PFSK-1 (cell line): ENCODE measurements at regions not wholly inside any gene's neighbourhood (a gene's known extent, or its start where the extent isn't known, plus 50 kb on each side); places are given as distances from the start of the nearest gene placed in this dataset.

Source experiments
- FOXP2 ChIP-seq: optimal IDR thresholded peaks from 2 replicates; pipeline ENCODE3; 2011; ENCODE audit warnings: borderline replicate concordance, control low read depth, inconsistent platforms; ENCODE audit not compliant: insufficient read depth; ENCODE audit errors: extremely low read length, extremely low read depth
- POLR2AphosphoS5 ChIP-seq: IDR thresholded peaks from 2 replicates; pipeline ENCODE4 v1.6.1; 2012; ENCODE audit warnings: low read depth, mild to moderate bottlenecking, control low read depth, low read length, moderate library complexity
- REST ChIP-seq, 2 experiments: IDR thresholded peaks; 2 replicates each; pipeline versions ENCODE4 v1.6.1 to v1.8.0; 2011 to 2012; ENCODE audit warnings: low read depth in 2 of 2, low read length in 2 of 2, control low read depth in 1 of 2, inconsistent platforms in 1 of 2, mild to moderate bottlenecking in 1 of 2, moderate library complexity in 1 of 2; ENCODE audit not compliant: insufficient read depth in 1 of 2
- SIN3A ChIP-seq: IDR thresholded peaks from 2 replicates; pipeline ENCODE4 v1.6.1; 2012; ENCODE audit warnings: mild to moderate bottlenecking, low read length, moderate library complexity, borderline replicate concordance; ENCODE audit not compliant: insufficient read depth

DNA sequence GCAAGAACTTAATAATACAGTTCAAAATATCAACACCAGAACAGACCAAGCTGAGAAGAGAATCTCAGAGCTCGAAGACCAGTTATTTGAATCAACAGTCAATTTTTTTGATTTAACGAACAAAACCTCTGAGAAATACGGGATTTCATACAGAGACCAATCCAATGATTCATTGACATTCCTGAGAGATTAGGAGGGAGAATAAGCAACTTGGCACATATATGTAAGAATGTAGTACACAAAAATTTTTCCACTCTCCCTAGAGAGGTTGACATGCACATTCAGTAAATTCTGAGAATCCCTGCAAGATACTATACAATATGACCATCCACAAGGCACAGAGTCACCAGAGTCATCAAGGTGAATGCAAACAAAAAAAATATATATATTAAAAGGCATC lies 1577.3 kb upstream of the C9orf72 start:
- TF ChIP-seq REST (IDR thresholded peaks at IDR 0.05; ENCODE audit: insufficient read depth in 1 of 2, low read depth in 2 of 2, low read length in 2 of 2) (no peak), POLR2AphosphoS5 (no peak), FOXP2 (no peak), SIN3A (no peak)
